RPMI8226 (cell line): ENCODE measurements at regions not wholly inside any gene's neighbourhood (a gene's known extent, or its start where the extent isn't known, plus 50 kb on each side); places are given as distances from the start of the nearest gene placed in this dataset.
A peak's percentile ranks its signal among the peaks of the same experiment; 100 is the strongest.

ENCODE experiments used
- DNase-seq: peaks from one replicate; pipeline ENCODE4 v3.0.0-alpha.2; 2015

GRCh38 chr9:14466429-14466818 lies 152.5 kb upstream of the NFIB start:
- DNase-seq = no peak

GRCh38 chr9:14462950-14463349 lies 149.0 kb upstream of the NFIB start:
- no peak for DNase-seq

- DNase-seq = no peak
Observed at GRCh38 chr9:14455243-14455642, 141.3 kb upstream of the NFIB start.

- DNase-seq = no peak
Observed at GRCh38 chr9:14453286-14453685, 139.3 kb upstream of the NFIB start.

GRCh38 chr9:14452539-14452938 lies 138.6 kb upstream of the NFIB start:
- no peak for DNase-seq

GRCh38 chr9:14451949-14452348 lies 138.0 kb upstream of the NFIB start:
- no peak for DNase-seq

GRCh38 chr9:14447103-14447502 lies 133.2 kb upstream of the NFIB start:
- DNase-seq = no peak

GRCh38 chr9:14445946-14446345 lies 132.0 kb upstream of the NFIB start:
- no peak for DNase-seq

- no peak for DNase-seq
Observed at GRCh38 chr9:14442956-14443355, 129.0 kb upstream of the NFIB start.

GRCh38 chr9:14441976-14442651 lies 128.2 kb upstream of the NFIB start:
- peak; percentile 63 for DNase-seq

- no peak for DNase-seq
Observed at GRCh38 chr9:14441115-14441514, 127.2 kb upstream of the NFIB start.

GRCh38 chr9:14440062-14440461 lies 126.1 kb upstream of the NFIB start:
- DNase-seq = no peak

GRCh38 chr9:14439555-14439954 lies 125.6 kb upstream of the NFIB start:
- DNase-seq = no peak

- DNase-seq = no peak
Observed at GRCh38 chr9:14438232-14439021, 124.5 kb upstream of the NFIB start.

- peak; percentile 26 for DNase-seq
Observed at GRCh38 chr9:14437354-14438231, 123.7 kb upstream of the NFIB start.

- no peak for DNase-seq
Observed at GRCh38 chr9:14435871-14436270, 121.9 kb upstream of the NFIB start.

GRCh38 chr9:14434971-14435718 lies 121.2 kb upstream of the NFIB start:
- no peak for DNase-seq

- no peak for DNase-seq
Observed at GRCh38 chr9:14434158-14434504, 120.2 kb upstream of the NFIB start.

- peak; percentile 43 for DNase-seq
Observed at GRCh38 chr9:14433351-14434157, 119.6 kb upstream of the NFIB start.

GRCh38 chr9:14432666-14433350 lies 118.9 kb upstream of the NFIB start:
- no peak for DNase-seq

GRCh38 chr9:14428781-14429230 lies 114.9 kb upstream of the NFIB start:
- DNase-seq = peak; percentile 59
